HG02610 (cell line): ENCODE measurements at regions not wholly inside any gene's neighbourhood (a gene's known extent, or its start where the extent isn't known, plus 50 kb on each side); places are given as distances from the start of the nearest gene placed in this dataset.

Experiments
- ATAC-seq: cut with Tn5 transposase; IDR thresholded peaks from one replicate; pipeline ENCODE4 v1.9.1; 2021; ENCODE audit warnings: mild to moderate bottlenecking, moderate library complexity; ENCODE audit not compliant: unreplicated experiment

GRCh38 chr7:125599387-125599786, 669.8 kb upstream of the POT1 start:
- ATAC-seq = no peak

- no peak for ATAC-seq
Observed at GRCh38 chr7:125592331-125592730, 662.7 kb upstream of the POT1 start.

DNA sequence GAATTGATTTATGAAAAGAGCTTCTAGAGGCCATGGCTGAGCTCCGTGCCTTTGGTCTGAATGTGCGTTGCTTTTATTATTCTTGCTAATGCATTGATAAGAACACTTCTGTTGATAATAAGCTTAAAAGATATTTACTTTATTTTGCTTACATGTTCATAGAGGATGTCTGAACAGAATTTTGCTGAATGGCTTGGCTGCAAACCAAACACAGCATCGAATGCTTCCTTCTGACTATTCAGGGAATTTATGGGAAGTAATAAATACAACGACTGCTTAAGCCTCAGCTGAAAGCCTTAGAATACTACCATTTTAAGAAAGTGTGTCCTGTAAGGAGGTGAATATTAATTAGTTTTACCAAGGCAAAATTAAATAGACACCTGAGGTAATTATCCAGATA, 643.5 kb upstream of the POT1 start:
- ATAC-seq = no peak

DNA sequence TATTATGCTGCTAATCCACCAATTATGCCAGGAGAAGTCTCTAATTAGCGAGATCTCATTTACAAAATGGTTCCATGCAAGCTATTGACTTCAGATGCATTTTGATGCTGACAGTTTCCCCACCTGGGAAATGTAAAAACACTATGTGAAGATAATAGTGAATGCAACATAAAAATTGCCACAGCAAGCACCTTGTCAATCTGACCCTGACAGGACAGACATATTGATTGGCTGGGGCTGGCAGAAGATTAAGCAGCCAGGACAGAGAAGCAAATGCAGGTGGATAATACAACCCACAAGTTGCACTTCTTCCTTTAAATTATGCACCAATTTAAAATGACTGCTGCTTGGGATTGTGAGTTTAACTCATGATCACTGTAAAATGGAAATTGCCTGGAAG, 642.8 kb upstream of the POT1 start:
- ATAC-seq = no peak

GRCh38 chr7:125568799-125569198, 639.2 kb upstream of the POT1 start:
- peak; percentile 99 for ATAC-seq

DNA sequence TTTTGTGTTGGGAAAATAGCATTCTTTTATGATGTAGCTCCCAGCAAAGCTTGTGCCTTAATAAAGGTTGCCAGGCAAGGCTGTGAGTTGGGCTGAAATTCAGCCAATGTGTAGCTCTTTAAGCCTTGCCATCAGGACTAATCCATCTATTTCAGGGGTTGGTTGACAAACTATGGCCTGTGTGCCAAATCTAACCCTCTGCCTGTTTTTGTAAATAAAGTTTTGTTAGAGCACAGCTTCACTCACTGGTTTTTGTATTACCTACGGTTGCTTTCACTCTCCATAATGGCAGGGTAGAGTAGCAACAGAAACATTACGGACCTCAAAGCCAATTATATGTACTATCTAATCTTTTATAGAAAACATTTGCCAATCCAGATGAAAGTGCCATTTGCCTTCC, 638.1 kb upstream of the POT1 start:
- ATAC-seq = no peak

GRCh38 chr7:125563964-125564529, 634.4 kb upstream of the POT1 start:
- no peak for ATAC-seq

GRCh38 chr7:125563557-125563956, 633.9 kb upstream of the POT1 start:
- ATAC-seq = no peak

- peak; percentile 41 for ATAC-seq
Observed at GRCh38 chr7:125561006-125561405, 631.4 kb upstream of the POT1 start.

- ATAC-seq = no peak
Observed at GRCh38 chr7:125559921-125560320, 630.3 kb upstream of the POT1 start.

- no peak for ATAC-seq
Observed at GRCh38 chr7:125555916-125556315, 626.3 kb upstream of the POT1 start.

DNA sequence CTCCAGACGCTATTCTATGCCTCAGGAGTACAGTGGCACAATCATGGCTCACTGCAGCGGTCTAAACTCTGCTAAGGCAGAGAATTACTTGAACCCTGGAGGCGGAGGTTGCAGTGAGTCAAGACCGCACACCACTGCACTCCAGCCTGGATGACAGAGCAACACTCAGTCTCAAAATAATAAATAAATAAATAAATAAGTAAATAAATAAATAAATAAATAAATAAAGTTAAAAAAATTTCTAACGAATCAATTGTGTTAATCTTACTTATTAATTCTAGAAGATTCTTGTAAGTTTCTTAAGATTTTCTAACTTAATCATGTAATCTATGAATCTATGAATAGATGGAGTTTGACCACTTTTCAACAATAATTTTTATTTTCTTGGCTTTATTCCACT, 621.4 kb upstream of the POT1 start:
- ATAC-seq = no peak

DNA sequence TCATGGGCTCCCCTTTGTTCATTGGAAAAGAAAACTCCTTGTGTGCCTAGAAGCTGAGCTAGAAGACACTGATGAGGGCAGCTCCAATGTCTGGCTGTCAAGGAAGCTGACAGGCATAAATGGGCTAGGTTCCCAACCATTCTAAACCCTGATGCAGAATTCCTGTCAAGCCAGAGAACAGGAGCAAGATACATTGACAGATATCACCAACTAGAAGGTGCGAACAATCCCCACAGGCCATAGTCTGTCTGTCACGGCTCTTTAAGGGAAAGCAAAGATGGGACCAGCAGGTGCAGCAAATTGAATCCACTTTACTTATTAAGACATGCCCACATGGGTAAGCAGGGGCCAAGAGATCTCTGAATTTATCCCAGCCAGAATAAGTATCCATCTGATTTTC, 617.9 kb upstream of the POT1 start:
- ATAC-seq = no peak

DNA sequence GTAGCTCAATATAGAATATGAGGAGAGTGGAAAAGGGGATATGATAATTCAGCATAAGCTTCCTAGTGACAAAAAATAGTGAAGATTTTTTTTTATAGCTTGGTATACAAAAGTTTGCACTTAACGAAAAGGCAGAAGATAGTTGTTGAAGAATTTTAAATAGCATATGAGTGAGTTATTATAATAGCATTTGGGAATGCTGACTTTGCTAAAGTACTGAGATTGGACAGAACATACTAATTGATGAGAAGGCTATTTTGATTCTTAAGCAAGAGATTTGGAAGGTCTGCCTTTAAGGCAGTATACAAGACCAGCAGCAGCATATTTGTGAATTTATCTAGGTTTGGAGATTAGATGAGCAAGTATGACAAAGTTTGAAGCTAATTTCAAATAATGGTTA, 600.9 kb upstream of the POT1 start:
- ATAC-seq = no peak

DNA sequence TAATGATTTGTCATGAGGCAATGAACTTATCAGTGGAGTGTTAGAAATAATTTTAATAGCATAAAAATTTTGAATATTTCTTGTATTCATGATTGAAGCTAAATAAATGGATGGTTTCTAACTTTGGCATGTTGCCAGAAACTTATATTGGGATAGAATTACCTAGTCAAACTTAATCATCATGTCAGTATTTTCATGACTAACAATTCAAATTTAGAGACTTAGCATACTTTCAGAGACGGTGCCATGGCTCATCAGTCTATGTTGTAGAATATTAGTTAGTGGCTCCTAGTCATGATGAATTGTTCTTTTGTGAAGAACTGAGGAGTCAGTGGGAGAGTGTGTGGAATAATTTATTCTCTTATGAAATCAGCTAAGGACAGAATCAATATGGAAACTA, 599.6 kb upstream of the POT1 start:
- no peak for ATAC-seq

DNA sequence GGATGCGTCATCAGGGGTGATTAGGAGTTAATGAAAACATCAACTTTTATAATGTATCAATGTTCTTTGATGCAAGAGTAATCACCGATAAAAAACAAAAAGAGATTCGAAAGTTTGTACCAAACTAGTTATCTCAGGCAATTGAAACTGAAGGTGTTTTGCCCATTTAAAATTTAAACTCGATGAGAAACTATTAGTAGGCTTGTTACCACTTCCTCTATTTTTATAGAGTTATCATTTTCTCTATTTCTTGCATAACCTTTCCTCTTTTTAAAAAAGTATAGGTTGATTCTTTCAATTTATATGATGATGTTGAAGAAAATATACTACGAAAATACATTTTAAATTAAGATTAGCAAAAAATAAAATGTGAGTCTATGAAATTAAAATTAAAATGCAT, 597.3 kb upstream of the POT1 start:
- no peak for ATAC-seq

DNA sequence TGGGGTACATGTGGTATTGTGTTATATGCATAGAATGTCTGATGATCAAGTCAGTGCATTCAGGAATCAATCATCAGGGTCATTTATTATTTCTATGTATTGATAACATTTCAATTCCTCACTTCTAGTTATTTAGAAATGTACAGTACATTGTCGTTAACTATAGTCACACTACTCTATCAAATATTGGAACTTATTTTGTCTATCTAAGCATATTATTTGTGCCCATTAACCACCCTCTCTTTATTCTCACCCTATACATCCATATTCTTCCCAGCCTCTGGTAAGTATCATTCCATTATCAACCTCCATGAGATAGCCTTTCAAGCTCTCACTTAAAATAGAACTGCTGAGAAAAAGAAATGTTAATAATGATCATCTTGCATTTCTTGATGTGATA, 596.5 kb upstream of the POT1 start:
- ATAC-seq = no peak

- ATAC-seq = no peak
Observed at GRCh38 chr7:125516194-125516593, 586.6 kb upstream of the POT1 start.

DNA sequence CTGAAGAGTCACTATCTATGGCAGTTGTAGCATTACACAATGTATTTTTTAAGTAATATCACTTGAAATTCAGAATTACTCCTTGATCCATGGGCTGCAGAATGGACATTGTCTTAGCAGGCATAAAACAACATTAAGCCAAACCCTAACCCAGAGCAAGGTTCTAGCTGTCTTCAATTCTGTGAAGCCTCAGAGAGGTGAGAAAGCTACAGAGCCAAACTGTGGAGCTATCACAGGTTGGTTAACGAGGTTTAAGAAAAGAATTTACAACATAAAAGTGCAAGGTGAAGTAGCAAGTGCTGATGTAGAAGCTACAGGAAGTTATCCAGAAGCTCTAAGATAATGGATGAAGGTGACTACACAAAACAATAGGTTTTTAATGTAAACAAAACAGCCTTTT, 582.7 kb upstream of the POT1 start:
- no peak for ATAC-seq

DNA sequence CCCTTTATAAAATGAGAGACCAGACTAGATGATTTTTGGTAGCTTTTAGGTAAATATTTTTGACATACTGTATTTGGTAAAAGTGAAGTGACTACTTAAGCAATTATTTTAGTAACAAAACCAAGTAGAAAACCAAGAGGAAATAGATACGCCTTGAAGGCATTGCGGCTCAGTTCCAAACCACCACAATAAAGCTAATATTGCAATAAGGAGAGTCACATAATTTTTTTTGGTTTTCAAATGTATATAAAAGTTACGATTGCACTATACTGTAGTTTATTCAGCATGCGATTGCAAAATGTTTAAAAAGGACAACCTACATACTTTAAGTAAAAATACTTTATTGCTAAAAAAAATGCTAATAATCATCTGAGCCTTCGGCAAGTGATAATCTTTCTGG, 581.7 kb upstream of the POT1 start:
- no peak for ATAC-seq

DNA sequence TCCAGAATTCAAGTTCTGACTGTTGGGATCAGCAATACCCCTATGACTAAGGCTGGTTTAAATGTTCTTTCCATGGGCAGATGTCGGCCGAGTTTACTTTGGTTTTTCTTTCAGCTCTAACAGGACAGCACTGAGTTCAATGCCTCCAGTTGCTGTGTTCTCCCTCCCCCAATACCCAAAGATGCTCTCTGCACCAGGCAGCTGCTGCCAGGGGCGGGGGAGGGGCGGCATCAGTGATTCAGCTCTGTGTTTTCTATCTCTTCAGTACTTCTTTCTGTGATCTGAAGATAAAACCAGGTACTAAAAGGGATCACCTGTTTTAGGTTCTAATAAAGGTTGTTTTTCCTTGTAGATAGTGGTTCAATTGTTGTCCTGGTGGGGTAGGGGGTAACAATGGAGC, 576.7 kb upstream of the POT1 start:
- ATAC-seq = no peak

DNA sequence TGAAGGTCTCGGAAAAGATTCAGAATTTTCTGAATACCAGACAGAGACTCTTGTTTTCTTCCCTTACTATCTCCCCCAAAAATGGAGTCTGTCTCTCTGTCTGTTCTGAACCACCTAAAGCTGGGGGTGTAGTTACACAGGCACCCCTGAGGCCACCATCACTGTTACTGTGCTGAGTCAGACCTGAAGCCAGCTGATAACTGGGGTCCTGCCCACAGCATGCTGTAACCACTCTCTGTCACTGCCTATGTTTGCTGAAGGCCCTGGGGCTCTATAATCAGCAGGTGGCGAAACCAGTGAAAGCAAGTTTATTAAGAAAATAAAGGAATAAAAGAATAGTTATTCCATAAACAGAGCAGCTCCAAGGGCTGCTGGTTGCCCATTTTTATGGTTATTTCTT, 575.2 kb upstream of the POT1 start:
- no peak for ATAC-seq

GRCh38 chr7:125495997-125496396, 566.4 kb upstream of the POT1 start:
- ATAC-seq = no peak

DNA sequence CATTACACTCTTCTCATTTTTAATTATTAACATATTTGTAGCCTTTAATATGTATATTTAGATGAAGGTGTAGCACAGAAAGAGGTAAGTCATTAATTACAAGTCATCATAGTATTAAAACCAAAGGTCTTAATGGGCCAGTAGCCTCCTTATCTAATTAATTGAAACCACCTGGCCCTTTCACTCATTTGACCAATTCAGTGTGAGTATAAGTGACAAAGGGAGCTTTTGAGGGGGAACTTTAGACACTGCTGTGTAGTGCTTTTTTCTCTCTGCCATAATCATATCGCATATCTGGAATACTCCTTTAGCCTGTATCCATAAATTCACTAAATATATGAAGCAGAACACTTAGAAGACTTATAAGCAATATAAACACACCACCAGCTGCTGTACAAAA, 562.9 kb upstream of the POT1 start:
- ATAC-seq = no peak
